Testis (tissue), 2 donors: ENCODE measurements at regions not wholly inside any gene's neighbourhood (a gene's known extent, or its start where the extent isn't known, plus 50 kb on each side); places are given as distances from the start of the nearest gene placed in this dataset.

Experiments used
- CTCF ChIP-seq, 3 experiments: fragments of 450-650 bp in 2 of 3; fragments of 200-600 bp in 1 of 3; sonication (generic) in 1 of 3; IDR thresholded peaks; one replicate each; pipeline ENCODE4 v1.5.1; 2016 to 2019; ENCODE audit warnings: antibody characterized with exemption in 3 of 3, mild to moderate bottlenecking in 2 of 3, moderate library complexity in 1 of 3
- POLR2A ChIP-seq: fragments of 450-650 bp; IDR thresholded peaks from one replicate; pipeline ENCODE4 v1.6.1; 2017; ENCODE audit warnings: antibody characterized with exemption, mild to moderate bottlenecking, moderate library complexity

GRCh38 chr2:144041612-144042011, 478.3 kb downstream of the ZEB2 start:
- no peak for TF ChIP-seq CTCF (IDR thresholded peaks at IDR 0.05)
- no peak for TF ChIP-seq POLR2A
